ENCODE measurements at regions not wholly inside any gene's neighbourhood (a gene's known extent, or its start where the extent isn't known, plus 50 kb on each side); places are given as distances from the start of the nearest gene placed in this dataset.

GRCh38 chr7:109131141-109131540 is 561.5 kb downstream of the DNAJB9 start:
- Mint-ChIP-seq H3K27me3 (no peaks in the 10 kb centered on the region), H3K9me3 (peaks cover 0 to 23% (median 13%) of the 10 kb centered on the region in 8 donors), H3K4me1 (no peaks in the 10 kb centered on the region), H3K4me3 (no peak overlapping the region), H3K27ac (no peak overlapping the region), H3K36me3 (no peaks in the 10 kb centered on the region)
- Histone ChIP-seq H3K27me3 (ENCODE audit: insufficient read depth, low read length) (no peaks in the 10 kb centered on the region), H3K4me1 (ENCODE audit: insufficient read depth, low read length) (no peaks in the 10 kb centered on the region), H3K9me3 (ENCODE audit: control insufficient read depth in 1 of 2, low read length in 2 of 2) (peaks cover 0 to 6% of the 10 kb centered on the region in 2 donors), H3K36me3 (ENCODE audit: insufficient read depth, low read length) (no peaks in the 10 kb centered on the region), H3K4me3 (ENCODE audit: low read length in 2 of 2) (no peak overlapping the region), H3K27ac (ENCODE audit: low read depth, low read length) (no peak overlapping the region)
- no peak for DNase-seq
- POLR2A ChIA-PET (ENCODE audit: partially characterized antibody) = no interaction called here
- CTCF ChIA-PET (ENCODE audit: partially characterized antibody) = no interaction called here
- intact Hi-C loops (cut with micrococcal nuclease) = no loop called here

GRCh38 chr7:109136893-109137292 is 567.2 kb downstream of the DNAJB9 start:
- Mint-ChIP-seq H3K27me3 (no peaks in the 10 kb centered on the region), H3K9me3 (peaks cover 0 to 19% (median 11%) of the 10 kb centered on the region in 8 donors), H3K36me3 (no peaks in the 10 kb centered on the region), H3K4me3 (no peak overlapping the region), H3K27ac (no peak overlapping the region), H3K4me1 (no peaks in the 10 kb centered on the region)
- H3K9me3 ChIP-seq (ENCODE audit: control insufficient read depth in 1 of 2, low read length in 2 of 2) = peaks cover 0 to 6% of the 10 kb centered on the region in 2 donors
- ChIA-PET POLR2A (ENCODE audit: partially characterized antibody) (no interaction called here), CTCF (ENCODE audit: partially characterized antibody) (no interaction called here)
- intact Hi-C loops (cut with micrococcal nuclease) = no loop called here
- no peaks in the 10 kb centered on the region for H3K36me3 ChIP-seq (ENCODE audit: insufficient read depth, low read length)
- H3K4me3 ChIP-seq (ENCODE audit: low read length in 2 of 2) = no peak overlapping the region
- no peak for DNase-seq
- no peaks in the 10 kb centered on the region for H3K4me1 ChIP-seq (ENCODE audit: insufficient read depth, low read length)
- H3K27me3 ChIP-seq (ENCODE audit: insufficient read depth, low read length) = no peaks in the 10 kb centered on the region
- no peak overlapping the region for H3K27ac ChIP-seq (ENCODE audit: low read depth, low read length)

GRCh38 chr7:109154748-109155147 is 585.1 kb downstream of the DNAJB9 start:
- no peak for DNase-seq
- Mint-ChIP-seq H3K27me3 (no peaks in the 10 kb centered on the region), H3K4me1 (no peaks in the 10 kb centered on the region), H3K9me3 (peaks cover 0 to 23% (median 5%) of the 10 kb centered on the region in 8 donors), H3K27ac (no peak overlapping the region), H3K36me3 (no peaks in the 10 kb centered on the region), H3K4me3 (no peak overlapping the region)
- CTCF ChIA-PET (ENCODE audit: partially characterized antibody) = no interaction called here
- Histone ChIP-seq H3K9me3 (ENCODE audit: control insufficient read depth in 1 of 2, low read length in 2 of 2) (no peaks in the 10 kb centered on the region), H3K36me3 (ENCODE audit: insufficient read depth, low read length) (no peaks in the 10 kb centered on the region), H3K27ac (ENCODE audit: low read depth, low read length) (no peak overlapping the region), H3K4me3 (ENCODE audit: low read length in 2 of 2) (no peak overlapping the region), H3K4me1 (ENCODE audit: insufficient read depth, low read length) (no peaks in the 10 kb centered on the region), H3K27me3 (ENCODE audit: insufficient read depth, low read length) (no peaks in the 10 kb centered on the region)
- POLR2A ChIA-PET (ENCODE audit: partially characterized antibody) = no interaction called here
- intact Hi-C loops (cut with micrococcal nuclease) = no loop called here

- ChIA-PET POLR2A (ENCODE audit: partially characterized antibody) (no interaction called here), CTCF (ENCODE audit: partially characterized antibody) (no interaction called here)
- Histone ChIP-seq H3K36me3 (ENCODE audit: insufficient read depth, low read length) (no peaks in the 10 kb centered on the region), H3K9me3 (ENCODE audit: control insufficient read depth in 1 of 2, low read length in 2 of 2) (no peaks in the 10 kb centered on the region), H3K4me3 (ENCODE audit: low read length in 2 of 2) (no peak overlapping the region), H3K27me3 (ENCODE audit: insufficient read depth, low read length) (no peaks in the 10 kb centered on the region), H3K4me1 (ENCODE audit: insufficient read depth, low read length) (no peaks in the 10 kb centered on the region), H3K27ac (ENCODE audit: low read depth, low read length) (no peak overlapping the region)
- no peak overlapping the region for H3K4me3 Mint-ChIP-seq
- no peaks in the 10 kb centered on the region for H3K4me1 Mint-ChIP-seq
- no peak overlapping the region for H3K27ac Mint-ChIP-seq
- no peaks in the 10 kb centered on the region for H3K27me3 Mint-ChIP-seq
- intact Hi-C loops (cut with micrococcal nuclease) = no loop called here
- peaks cover 0 to 18% (median 7%) of the 10 kb centered on the region in 8 donors for H3K9me3 Mint-ChIP-seq
- no peak for DNase-seq
- no peaks in the 10 kb centered on the region for H3K36me3 Mint-ChIP-seq
Observed at GRCh38 chr7:109158246-109158645, 588.6 kb downstream of the DNAJB9 start.

GRCh38 chr7:109176661-109177060 is 607.0 kb downstream of the DNAJB9 start:
- Histone ChIP-seq H3K4me1 (ENCODE audit: insufficient read depth, low read length) (no peaks in the 10 kb centered on the region), H3K27ac (ENCODE audit: low read depth, low read length) (no peak overlapping the region), H3K4me3 (ENCODE audit: low read length in 2 of 2) (no peak overlapping the region), H3K27me3 (ENCODE audit: insufficient read depth, low read length) (no peaks in the 10 kb centered on the region), H3K9me3 (ENCODE audit: control insufficient read depth in 1 of 2, low read length in 2 of 2) (no peaks in the 10 kb centered on the region), H3K36me3 (ENCODE audit: insufficient read depth, low read length) (no peaks in the 10 kb centered on the region)
- POLR2A ChIA-PET (ENCODE audit: partially characterized antibody) = no interaction called here
- H3K27ac Mint-ChIP-seq = no peak overlapping the region
- H3K27me3 Mint-ChIP-seq = no peaks in the 10 kb centered on the region
- no peak for DNase-seq
- no peaks in the 10 kb centered on the region for H3K4me1 Mint-ChIP-seq
- intact Hi-C loops (cut with micrococcal nuclease) = no loop called here
- CTCF ChIA-PET (ENCODE audit: partially characterized antibody) = no interaction called here
- peaks cover 0 to 12% (median 2%) of the 10 kb centered on the region in 8 donors for H3K9me3 Mint-ChIP-seq
- H3K4me3 Mint-ChIP-seq = no peak overlapping the region
- no peaks in the 10 kb centered on the region for H3K36me3 Mint-ChIP-seq

GRCh38 chr7:109178342-109178741 is 608.7 kb downstream of the DNAJB9 start:
- Histone ChIP-seq H3K27me3 (ENCODE audit: insufficient read depth, low read length) (no peaks in the 10 kb centered on the region), H3K9me3 (ENCODE audit: control insufficient read depth in 1 of 2, low read length in 2 of 2) (no peaks in the 10 kb centered on the region), H3K4me1 (ENCODE audit: insufficient read depth, low read length) (no peaks in the 10 kb centered on the region), H3K4me3 (ENCODE audit: low read length in 2 of 2) (no peak overlapping the region), H3K27ac (ENCODE audit: low read depth, low read length) (no peak overlapping the region), H3K36me3 (ENCODE audit: insufficient read depth, low read length) (no peaks in the 10 kb centered on the region)
- ChIA-PET CTCF (ENCODE audit: partially characterized antibody) (no interaction called here), POLR2A (ENCODE audit: partially characterized antibody) (no interaction called here)
- Mint-ChIP-seq H3K4me1 (no peaks in the 10 kb centered on the region), H3K4me3 (no peak overlapping the region), H3K9me3 (peaks cover 0 to 11% (median 4%) of the 10 kb centered on the region in 8 donors), H3K27ac (no peak overlapping the region), H3K36me3 (no peaks in the 10 kb centered on the region), H3K27me3 (no peaks in the 10 kb centered on the region)
- DNase-seq = no peak
- intact Hi-C loops (cut with micrococcal nuclease) = no loop called here

GRCh38 chr7:109179601-109180000 is 609.9 kb downstream of the DNAJB9 start:
- Mint-ChIP-seq H3K9me3 (peaks cover 0 to 11% (median 4%) of the 10 kb centered on the region in 8 donors), H3K4me3 (no peak overlapping the region), H3K27ac (no peak overlapping the region), H3K4me1 (no peaks in the 10 kb centered on the region), H3K27me3 (no peaks in the 10 kb centered on the region), H3K36me3 (no peaks in the 10 kb centered on the region)
- Histone ChIP-seq H3K4me1 (ENCODE audit: insufficient read depth, low read length) (no peaks in the 10 kb centered on the region), H3K27me3 (ENCODE audit: insufficient read depth, low read length) (no peaks in the 10 kb centered on the region), H3K36me3 (ENCODE audit: insufficient read depth, low read length) (no peaks in the 10 kb centered on the region), H3K27ac (ENCODE audit: low read depth, low read length) (no peak overlapping the region), H3K9me3 (ENCODE audit: control insufficient read depth in 1 of 2, low read length in 2 of 2) (no peaks in the 10 kb centered on the region), H3K4me3 (ENCODE audit: low read length in 2 of 2) (no peak overlapping the region)
- POLR2A ChIA-PET (ENCODE audit: partially characterized antibody) = no interaction called here
- intact Hi-C loops (cut with micrococcal nuclease) = no loop called here
- CTCF ChIA-PET (ENCODE audit: partially characterized antibody) = no interaction called here
- peak in 1 of 5 donors; percentile 32 for DNase-seq

- H3K4me1 ChIP-seq (ENCODE audit: insufficient read depth, low read length) = no peaks in the 10 kb centered on the region
- no peak for DNase-seq
- no peaks in the 10 kb centered on the region for H3K36me3 ChIP-seq (ENCODE audit: insufficient read depth, low read length)
- no peaks in the 10 kb centered on the region for H3K27me3 Mint-ChIP-seq
- no peak overlapping the region for H3K27ac ChIP-seq (ENCODE audit: low read depth, low read length)
- H3K9me3 ChIP-seq (ENCODE audit: control insufficient read depth in 1 of 2, low read length in 2 of 2) = no peaks in the 10 kb centered on the region
- no peak overlapping the region for H3K27ac Mint-ChIP-seq
- ChIA-PET CTCF (ENCODE audit: partially characterized antibody) (interaction anchor here (0.7 kb wide), 1 partner anchor 22 kb away, joined by 3 read pairs; no protein-coding TSS in a partner anchor), POLR2A (ENCODE audit: partially characterized antibody) (no interaction called here)
- no peaks in the 10 kb centered on the region for H3K27me3 ChIP-seq (ENCODE audit: insufficient read depth, low read length)
- intact Hi-C loops (cut with micrococcal nuclease) = no loop called here
- no peak overlapping the region for H3K4me3 Mint-ChIP-seq
- no peak overlapping the region for H3K4me3 ChIP-seq (ENCODE audit: low read length in 2 of 2)
- H3K9me3 Mint-ChIP-seq = peaks cover 0 to 17% (median 3%) of the 10 kb centered on the region in 8 donors
- no peaks in the 10 kb centered on the region for H3K36me3 Mint-ChIP-seq
- H3K4me1 Mint-ChIP-seq = no peaks in the 10 kb centered on the region
Observed at GRCh38 chr7:109190766-109191398, 621.2 kb downstream of the DNAJB9 start.
